ENCODE measurements at regions not wholly inside any gene's neighbourhood (a gene's known extent, or its start where the extent isn't known, plus 50 kb on each side); places are given as distances from the start of the nearest gene placed in this dataset.

- TF ChIP-seq, protein P1, sequence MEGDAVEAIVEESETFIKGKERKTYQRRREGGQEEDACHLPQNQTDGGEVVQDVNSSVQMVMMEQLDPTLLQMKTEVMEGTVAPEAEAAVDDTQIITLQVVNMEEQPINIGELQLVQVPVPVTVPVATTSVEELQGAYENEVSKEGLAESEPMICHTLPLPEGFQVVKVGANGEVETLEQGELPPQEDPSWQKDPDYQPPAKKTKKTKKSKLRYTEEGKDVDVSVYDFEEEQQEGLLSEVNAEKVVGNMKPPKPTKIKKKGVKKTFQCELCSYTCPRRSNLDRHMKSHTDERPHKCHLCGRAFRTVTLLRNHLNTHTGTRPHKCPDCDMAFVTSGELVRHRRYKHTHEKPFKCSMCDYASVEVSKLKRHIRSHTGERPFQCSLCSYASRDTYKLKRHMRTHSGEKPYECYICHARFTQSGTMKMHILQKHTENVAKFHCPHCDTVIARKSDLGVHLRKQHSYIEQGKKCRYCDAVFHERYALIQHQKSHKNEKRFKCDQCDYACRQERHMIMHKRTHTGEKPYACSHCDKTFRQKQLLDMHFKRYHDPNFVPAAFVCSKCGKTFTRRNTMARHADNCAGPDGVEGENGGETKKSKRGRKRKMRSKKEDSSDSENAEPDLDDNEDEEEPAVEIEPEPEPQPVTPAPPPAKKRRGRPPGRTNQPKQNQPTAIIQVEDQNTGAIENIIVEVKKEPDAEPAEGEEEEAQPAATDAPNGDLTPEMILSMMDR (conservative IDR thresholded peaks at IDR 0.05): peak; percentile 96
- no peak for TF ChIP-seq EZH2 (IDR thresholded peaks at IDR 0.05; ENCODE audit: low read depth)
Observed at GRCh38 chr5:36739751-36740221, 133.4 kb downstream of the SLC1A3 start.
